Kasumi-1 (cell line): ENCODE measurements at regions not wholly inside any gene's neighbourhood (a gene's known extent, or its start where the extent isn't known, plus 50 kb on each side); places are given as distances from the start of the nearest gene placed in this dataset.
"Not testable (repeated sequence)": the region's sequence is repeated elsewhere in the genome, so short reads cannot be mapped to it uniquely, and the experiment has no call there.

Experiments
- DNase-seq, 2 experiments: peaks; one replicate each; lab custom pipeline; 2025; lab: John Stamatoyannopoulos, UW

GRCh38 chr14:43172899-43173548 is 1334.1 kb downstream of the FSCB start:
- DNase-seq, result no peak

- no peak for DNase-seq
These were observed 1337.4 kb downstream of the FSCB start for GRCh38 chr14:43169722-43170121.

GRCh38 chr14:43168371-43168925 is 1338.6 kb downstream of the FSCB start:
- DNase-seq, result no peak

- DNase-seq, result no peak
These were observed 1340.9 kb downstream of the FSCB start for GRCh38 chr14:43166163-43166562.

GRCh38 chr14:43165651-43166050 is 1341.4 kb downstream of the FSCB start:
- no peak for DNase-seq

GRCh38 chr14:43161477-43161876 is 1345.6 kb downstream of the FSCB start:
- no peak for DNase-seq

GRCh38 chr14:43157661-43158060 is 1349.4 kb downstream of the FSCB start:
- no peak for DNase-seq

GRCh38 chr14:43155924-43156323 is 1351.2 kb downstream of the FSCB start:
- no peak for DNase-seq

- DNase-seq, result no peak
These were observed 1351.8 kb downstream of the FSCB start for GRCh38 chr14:43155258-43155657.

GRCh38 chr14:43147485-43147884 is 1359.6 kb downstream of the FSCB start:
- DNase-seq, result no peak

GRCh38 chr14:43145361-43145760 is 1361.7 kb downstream of the FSCB start:
- no peak for DNase-seq

- no peak for DNase-seq
These were observed 1364.0 kb downstream of the FSCB start for GRCh38 chr14:43143106-43143505.

GRCh38 chr14:43141636-43142191 is 1365.4 kb downstream of the FSCB start:
- DNase-seq, result no peak

GRCh38 chr14:43140453-43140852 is 1366.6 kb downstream of the FSCB start:
- DNase-seq, result no peak

GRCh38 chr14:43135877-43136411 is 1371.1 kb downstream of the FSCB start:
- no peak for DNase-seq

GRCh38 chr14:43132441-43132840 is 1374.6 kb downstream of the FSCB start:
- no peak for DNase-seq

GRCh38 chr14:43128429-43128828 is 1378.7 kb downstream of the FSCB start:
- DNase-seq, result not testable (repeated sequence)

GRCh38 chr14:43127874-43128273 is 1379.2 kb downstream of the FSCB start:
- DNase-seq, result not testable (repeated sequence)

GRCh38 chr14:43123544-43123943 is 1383.5 kb downstream of the FSCB start:
- no peak for DNase-seq

GRCh38 chr14:43119672-43120071 is 1387.4 kb downstream of the FSCB start:
- no peak for DNase-seq

GRCh38 chr14:43116341-43116740 is 1390.7 kb downstream of the FSCB start:
- no peak for DNase-seq

GRCh38 chr14:43105305-43105704 is 1401.8 kb downstream of the FSCB start:
- no peak for DNase-seq

- no peak for DNase-seq
These were observed 1416.7 kb downstream of the FSCB start for GRCh38 chr14:43090380-43090779.
